Inferior parietal cortex (tissue), 1 donor: ENCODE measurements at regions not wholly inside any gene's neighbourhood (a gene's known extent, or its start where the extent isn't known, plus 50 kb on each side); places are given as distances from the start of the nearest gene placed in this dataset.
"Not testable (repeated sequence)": the region's sequence is repeated elsewhere in the genome, so short reads cannot be mapped to it uniquely, and the experiment has no call there.

Experiments used
- DNase-seq: peaks from one replicate; pipeline ENCODE4 v3.0.0-alpha.2; 2016; ENCODE audit errors: extremely low spot score

GRCh38 chr2:129833465-129833864 lies 146.0 kb upstream of the RAB6C start:
- DNase-seq: not testable (repeated sequence)

- DNase-seq: no peak
Measured at GRCh38 chr2:129847043-129847442, 132.4 kb upstream of the RAB6C start.

DNA sequence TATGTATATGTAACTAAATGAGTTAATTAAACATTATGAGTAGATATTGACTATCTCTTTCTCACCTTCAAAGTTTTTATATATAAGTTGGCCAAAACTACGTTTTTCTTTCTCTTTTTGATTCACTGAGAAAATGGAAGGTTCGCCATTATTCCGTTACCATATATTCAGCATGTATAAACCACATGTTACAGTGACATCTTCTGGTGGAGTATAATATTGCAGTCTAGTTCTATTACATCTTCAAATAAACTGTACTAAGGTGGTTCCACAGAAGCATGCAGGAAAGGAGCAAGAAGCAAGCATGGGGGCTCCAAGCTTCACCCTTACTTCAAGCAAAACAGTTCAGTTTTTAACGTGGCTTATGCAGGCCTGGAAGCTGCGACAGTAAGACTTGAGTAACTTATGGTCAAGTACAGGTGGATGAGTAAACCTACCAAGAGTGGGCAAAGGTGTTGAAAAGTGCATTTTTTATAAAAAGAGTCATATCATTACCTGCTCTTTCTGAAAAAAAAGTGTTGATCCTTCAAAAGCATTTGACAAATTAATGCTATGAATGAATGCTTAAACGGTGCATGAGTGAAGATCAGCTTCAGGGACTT lies 129.8 kb upstream of the RAB6C start:
- peak; percentile 90 for DNase-seq

GRCh38 chr2:129857200-129857599 lies 122.3 kb upstream of the RAB6C start:
- DNase-seq: no peak

- DNase-seq: no peak
Measured at GRCh38 chr2:129859175-129859574, 120.3 kb upstream of the RAB6C start.

GRCh38 chr2:129860088-129860487 lies 119.4 kb upstream of the RAB6C start:
- no peak for DNase-seq

DNA sequence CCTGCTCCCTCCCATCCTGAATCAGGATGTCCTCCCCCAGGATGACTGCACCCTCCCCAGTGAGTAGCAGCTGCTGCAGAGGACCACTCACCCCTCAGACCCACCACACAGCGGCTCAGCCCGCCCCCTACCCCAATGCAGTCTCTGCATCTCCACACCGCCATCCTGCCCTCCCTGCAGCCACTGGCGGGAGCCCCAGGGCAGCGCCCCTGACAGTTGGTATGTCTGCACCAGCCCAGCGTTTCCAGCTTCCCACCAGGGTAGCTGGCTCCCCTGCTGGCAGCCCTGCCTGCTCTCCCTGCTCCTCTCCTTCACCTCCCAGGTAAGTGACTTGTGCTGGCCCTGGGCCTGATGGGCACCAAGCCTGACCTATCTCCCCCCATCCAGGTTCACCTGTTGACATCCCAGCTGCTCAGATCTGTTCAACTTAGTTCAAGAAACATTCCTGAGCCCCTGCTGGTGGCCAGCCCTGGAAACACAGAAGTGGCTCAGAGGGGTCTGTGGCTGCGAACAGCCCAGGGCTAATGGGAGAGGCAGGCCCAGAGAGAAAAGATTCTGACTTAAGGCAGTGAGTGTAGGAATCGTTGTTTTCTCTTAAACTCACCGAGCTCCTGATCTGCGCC lies 117.7 kb upstream of the RAB6C start:
- DNase-seq: no peak

- no peak for DNase-seq
Measured at GRCh38 chr2:129862668-129863067, 116.8 kb upstream of the RAB6C start.

GRCh38 chr2:129863350-129863749 lies 116.1 kb upstream of the RAB6C start:
- no peak for DNase-seq

DNA sequence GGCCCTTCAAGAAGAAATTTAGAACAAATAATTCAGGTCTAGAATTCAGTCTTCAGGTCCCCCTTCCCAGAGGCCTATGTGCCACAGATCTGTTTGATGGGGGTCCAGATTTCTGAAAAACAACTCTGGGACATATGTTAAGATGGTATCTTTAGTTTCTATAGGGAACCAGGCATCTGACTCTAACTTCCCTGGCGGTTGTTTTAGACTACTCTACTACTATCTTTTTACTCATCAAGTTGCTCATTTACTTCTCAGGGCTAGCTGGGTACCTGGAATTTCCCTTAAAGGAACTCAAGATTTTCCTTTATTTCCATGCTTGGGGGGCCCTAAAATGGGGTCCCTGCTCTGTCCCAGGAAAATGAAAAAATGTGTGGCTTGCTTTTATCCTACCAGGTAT lies 114.7 kb upstream of the RAB6C start:
- DNase-seq: no peak

GRCh38 chr2:129865976-129866375 lies 113.5 kb upstream of the RAB6C start:
- DNase-seq: no peak

- DNase-seq: no peak
Measured at GRCh38 chr2:129866391-129866790, 113.1 kb upstream of the RAB6C start.

GRCh38 chr2:129868151-129868550 lies 111.3 kb upstream of the RAB6C start:
- no peak for DNase-seq

GRCh38 chr2:129870685-129871241 lies 108.7 kb upstream of the RAB6C start:
- no peak for DNase-seq

DNA sequence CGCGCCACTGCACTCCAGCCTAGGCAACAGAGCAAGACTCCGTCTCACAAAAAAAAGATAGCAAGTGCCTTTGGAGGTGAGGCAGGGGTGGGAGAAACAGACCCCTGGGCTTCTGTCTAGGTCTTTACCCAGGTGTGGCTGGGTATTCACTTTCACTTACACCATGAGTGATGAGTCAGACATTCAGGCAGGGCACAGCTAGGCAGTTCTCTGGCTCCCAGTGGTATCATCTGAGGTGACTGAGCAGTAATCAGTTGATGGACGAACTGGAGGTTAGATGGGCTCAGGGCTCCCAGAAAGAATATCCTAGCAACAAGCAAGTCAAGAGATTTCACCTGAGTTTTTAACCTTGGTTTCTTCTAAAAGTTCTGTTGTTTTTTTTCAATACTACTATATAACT lies 107.0 kb upstream of the RAB6C start:
- DNase-seq: no peak

GRCh38 chr2:129876541-129876940 lies 102.9 kb upstream of the RAB6C start:
- DNase-seq: no peak

GRCh38 chr2:129877289-129877741 lies 102.2 kb upstream of the RAB6C start:
- DNase-seq: peak; percentile 91

DNA sequence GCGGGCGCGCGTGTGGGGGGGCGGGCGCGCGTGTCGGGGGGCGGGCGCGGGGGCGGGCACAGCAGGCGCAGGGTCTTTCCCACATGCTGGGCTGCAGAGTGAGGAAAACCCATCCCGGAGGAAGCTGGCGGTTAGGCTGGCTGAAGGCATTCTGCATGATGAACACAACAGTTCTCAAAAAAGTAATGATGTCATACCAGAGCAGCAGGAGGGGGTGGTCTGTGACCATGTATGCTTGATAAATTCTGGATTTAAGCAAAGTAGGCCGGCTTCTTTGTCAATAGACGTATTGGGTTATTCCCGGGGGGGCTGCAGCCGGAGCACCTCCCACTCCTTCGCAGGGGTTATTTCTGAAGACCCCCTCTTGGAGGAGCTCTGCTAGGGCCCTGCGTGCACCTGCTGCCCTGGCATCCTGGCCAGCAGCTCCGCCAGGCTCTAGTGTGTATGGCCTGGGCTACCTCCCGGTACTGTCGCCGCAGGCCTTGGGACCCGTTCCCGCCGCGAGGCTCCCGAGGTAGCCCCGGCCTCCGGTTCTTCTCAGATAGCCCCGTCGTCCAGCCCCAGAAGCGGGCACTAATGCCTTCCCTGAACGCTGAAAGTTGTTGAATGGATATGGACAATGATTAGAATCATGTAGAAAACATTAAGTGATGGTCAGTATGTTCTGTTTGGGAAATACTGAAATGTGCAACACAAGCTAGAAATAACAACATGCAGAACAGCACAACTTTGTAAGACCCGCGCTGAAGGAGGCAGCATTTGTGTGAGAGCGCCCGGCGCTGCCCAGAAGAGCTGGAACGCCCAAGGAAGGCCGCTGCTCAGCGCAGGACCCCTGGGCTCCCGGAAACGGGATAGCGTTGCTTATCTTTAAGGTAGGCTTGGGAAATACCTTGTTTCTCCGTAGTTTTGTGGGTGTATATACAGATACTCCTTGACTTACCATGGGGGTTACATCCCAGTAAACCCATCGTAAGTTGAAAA lies 101.4 kb upstream of the RAB6C start:
- DNase-seq: peak; percentile 58

GRCh38 chr2:129879614-129880180 lies 99.8 kb upstream of the RAB6C start:
- no peak for DNase-seq

GRCh38 chr2:129880309-129880708 lies 99.2 kb upstream of the RAB6C start:
- no peak for DNase-seq

DNA sequence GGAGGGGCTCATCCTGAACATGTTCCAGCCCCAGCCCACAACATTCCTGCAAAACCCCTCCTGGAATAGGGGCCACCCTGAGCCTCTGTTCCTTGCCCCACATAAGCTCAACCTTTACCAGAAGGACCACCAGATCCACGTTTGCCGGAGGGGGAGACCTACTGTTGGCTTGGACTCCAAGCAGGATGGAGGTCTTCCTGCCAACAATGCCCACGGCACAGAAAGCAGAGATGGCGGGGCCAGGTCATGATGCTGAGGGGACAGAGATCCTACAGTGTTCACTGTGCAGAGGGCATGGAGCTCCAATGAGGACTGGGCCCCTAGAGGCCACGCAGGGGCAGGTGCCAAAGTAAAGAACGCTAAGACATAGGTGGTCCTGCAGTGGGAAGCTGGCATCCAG lies 98.5 kb upstream of the RAB6C start:
- no peak for DNase-seq
